A673 (cell line): ENCODE measurements at regions not wholly inside any gene's neighbourhood (a gene's known extent, or its start where the extent isn't known, plus 50 kb on each side); places are given as distances from the start of the nearest gene placed in this dataset.

Experiments used
- BruUV-seq: library from RNA; stranded (reverse); fragments of 400-500 nt; replicated peaks from 2 replicates; lab custom pipeline; 2021; lab: Mats Ljungman, UMichigan
- CTCF ChIA-PET: fragments of 300-600 bp; sonication (Branson Sonifier 250); formaldehyde crosslinking; loops from one replicate; lab custom pipeline; 2022; ENCODE audit warnings: antibody characterized with exemption; lab: Charles Lee
- POLR2A ChIA-PET: fragments of 300-600 bp; sonication (Branson Sonifier 250); formaldehyde crosslinking; loops from one replicate; lab custom pipeline; 2022; ENCODE audit warnings: antibody characterized with exemption; ENCODE audit not compliant: low non-redundant PET; lab: Charles Lee
- DNase-seq: peaks from one replicate; pipeline ENCODE4 v3.0.0-alpha.2; 2015; ENCODE audit warnings: low spot score
- H3K27ac ChIP-seq: fragments of 200-600 bp; sonication (generic); 2 replicates; pipeline ENCODE4 v1.5.1; 2016; ENCODE audit warnings: mixed run types, low read depth, mild to moderate bottlenecking, mixed read lengths, antibody characterized with exemption, low read length; ENCODE audit not compliant: poor library complexity, severe bottlenecking
- H3K27me3 ChIP-seq: fragments of 200-600 bp; sonication (generic); replicated peaks from 2 replicates; pipeline ENCODE4 v1.6.1; 2017; ENCODE audit warnings: mixed run types, low read depth, mild to moderate bottlenecking, mixed read lengths, antibody characterized with exemption, low read length; ENCODE audit not compliant: insufficient read depth, poor library complexity
- H3K36me3 ChIP-seq: fragments of 200-600 bp; sonication (generic); 2 replicates; pipeline ENCODE4 v1.6.1; 2016; ENCODE audit warnings: mixed run types, mild to moderate bottlenecking, mixed read lengths, antibody characterized with exemption, low read length; ENCODE audit not compliant: insufficient read depth, poor library complexity, severe bottlenecking
- H3K4me1 ChIP-seq: fragments of 200-600 bp; sonication (generic); 2 replicates; pipeline ENCODE4 v1.6.1; 2017; ENCODE audit warnings: mixed run types, mild to moderate bottlenecking, mixed read lengths, antibody characterized with exemption, low read length; ENCODE audit not compliant: insufficient read depth, poor library complexity, severe bottlenecking
- H3K4me3 ChIP-seq: fragments of 200-600 bp; sonication (generic); 2 replicates; pipeline ENCODE4 v1.5.1; 2016; ENCODE audit warnings: low read depth, mixed run types, mild to moderate bottlenecking, mixed read lengths, low read length; ENCODE audit not compliant: poor library complexity, severe bottlenecking
- H3K9me3 ChIP-seq: fragments of 200-600 bp; sonication (generic); 2 replicates; pipeline ENCODE4 v1.6.1; 2016; ENCODE audit warnings: mixed run types, low read depth, mild to moderate bottlenecking, mixed read lengths, antibody characterized with exemption, low read length; ENCODE audit not compliant: poor library complexity, severe bottlenecking
- EZH2 ChIP-seq: fragments of 200-600 bp; sonication (generic); IDR thresholded peaks from 2 replicates; pipeline ENCODE4 v1.6.1; 2017; ENCODE audit warnings: borderline replicate concordance, low read depth, mild to moderate bottlenecking, mixed read lengths, antibody characterized with exemption, low read length; ENCODE audit not compliant: poor library complexity, severe bottlenecking
- intact Hi-C: fragments of 100-400 bp; cut with micrococcal nuclease; formaldehyde crosslinking; loops from one replicate; pipeline ENCODE4 v1.10.0; 2022; ENCODE audit not compliant: unreplicated experiment
- TF ChIP-seq, protein P1 (sequence below): fragments of 300-800, 200-600 bp; sonication (generic); conservative IDR thresholded peaks from 2 replicates; pipeline ENCODE4 v1.5.1; 2017; ENCODE audit warnings: low read depth, mild to moderate bottlenecking, antibody characterized with exemption, low read length, moderate library complexity, mixed read lengths

DNA sequence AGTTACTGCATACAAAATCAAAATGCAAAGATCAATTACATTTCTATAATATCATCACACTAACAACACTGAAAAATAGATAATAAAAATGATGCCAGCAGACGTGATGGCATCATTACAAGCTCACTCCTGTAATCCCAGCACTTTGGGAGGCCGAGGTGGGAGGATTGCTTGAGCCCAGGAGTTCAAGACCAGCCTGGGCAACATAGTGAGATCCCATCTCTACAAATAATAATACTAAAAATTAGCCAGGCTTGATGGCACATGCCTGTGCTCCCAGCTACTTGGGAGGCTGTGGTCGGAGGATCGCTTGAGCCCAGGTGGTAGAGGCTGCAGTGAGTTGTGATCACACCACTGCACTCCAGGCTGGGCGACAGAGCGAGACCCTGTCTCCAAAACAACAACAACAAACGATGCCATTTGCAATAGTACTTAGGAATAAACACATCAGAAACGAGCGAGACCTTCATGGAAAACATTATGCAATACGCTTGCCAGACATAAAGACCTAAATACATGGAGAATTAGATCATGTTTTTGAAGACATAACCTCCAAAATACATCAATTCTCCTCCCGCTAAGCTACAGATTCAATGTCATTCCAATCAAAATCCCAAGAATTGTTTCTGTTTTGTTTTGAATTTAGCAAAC lies 86.6 kb upstream of the ERRFI1 start:
- no peak for DNase-seq
- CTCF ChIA-PET = no interaction called here

DNA sequence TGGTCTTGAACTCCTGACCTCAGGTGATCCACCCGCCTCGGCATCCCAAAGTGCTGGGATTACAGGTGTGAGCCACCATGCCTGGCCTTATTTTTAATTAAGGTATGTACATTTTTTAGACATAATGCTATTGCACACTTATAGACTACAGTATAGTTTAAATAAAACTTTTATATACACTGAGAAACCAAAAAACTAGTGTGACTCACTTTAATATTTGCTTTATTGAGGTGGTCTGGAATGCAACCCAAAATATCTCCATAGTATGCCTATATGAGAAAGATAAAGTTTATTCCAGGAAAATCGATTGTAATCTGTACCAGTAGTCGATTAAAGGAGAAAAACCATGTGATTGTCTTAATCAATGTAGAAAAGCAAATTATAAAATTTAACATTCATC lies 85.5 kb upstream of the ERRFI1 start:
- no TSS peak for BruUV-seq
- TF ChIP-seq, protein P1, sequence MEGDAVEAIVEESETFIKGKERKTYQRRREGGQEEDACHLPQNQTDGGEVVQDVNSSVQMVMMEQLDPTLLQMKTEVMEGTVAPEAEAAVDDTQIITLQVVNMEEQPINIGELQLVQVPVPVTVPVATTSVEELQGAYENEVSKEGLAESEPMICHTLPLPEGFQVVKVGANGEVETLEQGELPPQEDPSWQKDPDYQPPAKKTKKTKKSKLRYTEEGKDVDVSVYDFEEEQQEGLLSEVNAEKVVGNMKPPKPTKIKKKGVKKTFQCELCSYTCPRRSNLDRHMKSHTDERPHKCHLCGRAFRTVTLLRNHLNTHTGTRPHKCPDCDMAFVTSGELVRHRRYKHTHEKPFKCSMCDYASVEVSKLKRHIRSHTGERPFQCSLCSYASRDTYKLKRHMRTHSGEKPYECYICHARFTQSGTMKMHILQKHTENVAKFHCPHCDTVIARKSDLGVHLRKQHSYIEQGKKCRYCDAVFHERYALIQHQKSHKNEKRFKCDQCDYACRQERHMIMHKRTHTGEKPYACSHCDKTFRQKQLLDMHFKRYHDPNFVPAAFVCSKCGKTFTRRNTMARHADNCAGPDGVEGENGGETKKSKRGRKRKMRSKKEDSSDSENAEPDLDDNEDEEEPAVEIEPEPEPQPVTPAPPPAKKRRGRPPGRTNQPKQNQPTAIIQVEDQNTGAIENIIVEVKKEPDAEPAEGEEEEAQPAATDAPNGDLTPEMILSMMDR = no peak
- no peak for TF ChIP-seq EZH2
- peaks cover 4% of the 10 kb centered on the region for H3K9me3 ChIP-seq
- ChIA-PET CTCF (no interaction called here), POLR2A (no interaction called here)
- H3K27me3 ChIP-seq = no peaks in the 10 kb centered on the region
- H3K4me3 ChIP-seq = no peak overlapping the region
- intact Hi-C loops = no loop called here
- no peak overlapping the region for H3K27ac ChIP-seq
- no peaks in the 10 kb centered on the region for H3K36me3 ChIP-seq
- no peak for DNase-seq
- H3K4me1 ChIP-seq = peaks cover 15% of the 10 kb centered on the region

More for the DNA sequence above, 86.6 kb upstream of the ERRFI1 start:
- Histone ChIP-seq H3K4me3 (no peak overlapping the region), H3K36me3 (no peaks in the 10 kb centered on the region), H3K4me1 (peaks cover 15% of the 10 kb centered on the region), H3K27ac (no peak overlapping the region), H3K27me3 (no peaks in the 10 kb centered on the region), H3K9me3 (peaks cover 4% of the 10 kb centered on the region)
- no TSS peak for BruUV-seq
- TF ChIP-seq, protein P1 = no peak
- no peak for TF ChIP-seq EZH2
- POLR2A ChIA-PET = no interaction called here
- intact Hi-C loops = no loop called here

DNA sequence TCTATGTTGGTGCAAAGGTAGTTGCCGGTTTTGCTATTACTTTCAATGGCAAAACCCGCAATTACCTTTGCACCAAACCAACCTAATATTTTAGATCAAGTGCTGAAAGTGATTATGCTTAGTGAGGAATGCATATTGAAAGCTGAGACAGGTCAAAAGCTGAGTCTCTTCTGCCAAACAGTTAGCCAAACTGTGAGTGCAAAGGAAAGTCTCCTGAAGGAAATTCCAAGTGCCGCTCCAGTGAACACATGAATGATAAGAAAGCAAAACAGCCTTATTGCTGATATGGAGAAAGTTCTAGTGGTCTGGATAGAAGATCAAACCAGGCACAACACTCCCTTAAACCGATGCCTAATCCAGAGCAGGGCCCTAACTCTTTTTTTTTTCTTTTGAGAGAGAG lies 83.1 kb upstream of the ERRFI1 start:
- peaks cover 4% of the 10 kb centered on the region for H3K9me3 ChIP-seq
- POLR2A ChIA-PET = no interaction called here
- CTCF ChIA-PET = no interaction called here

More for the DNA sequence above, 83.1 kb upstream of the ERRFI1 start:
- H3K27ac ChIP-seq = no peak overlapping the region
- H3K36me3 ChIP-seq = no peaks in the 10 kb centered on the region
- DNase-seq = no peak
- no peak overlapping the region for H3K4me3 ChIP-seq
- no peaks in the 10 kb centered on the region for H3K27me3 ChIP-seq
- no peak for TF ChIP-seq EZH2
- TF ChIP-seq, protein P1 = no peak
- peaks cover 15% of the 10 kb centered on the region for H3K4me1 ChIP-seq
- intact Hi-C loops = no loop called here
- BruUV-seq = no TSS peak
